ENCODE measurements at regions not wholly inside any gene's neighbourhood (a gene's known extent, or its start where the extent isn't known, plus 50 kb on each side); places are given as distances from the start of the nearest gene placed in this dataset.

DNA sequence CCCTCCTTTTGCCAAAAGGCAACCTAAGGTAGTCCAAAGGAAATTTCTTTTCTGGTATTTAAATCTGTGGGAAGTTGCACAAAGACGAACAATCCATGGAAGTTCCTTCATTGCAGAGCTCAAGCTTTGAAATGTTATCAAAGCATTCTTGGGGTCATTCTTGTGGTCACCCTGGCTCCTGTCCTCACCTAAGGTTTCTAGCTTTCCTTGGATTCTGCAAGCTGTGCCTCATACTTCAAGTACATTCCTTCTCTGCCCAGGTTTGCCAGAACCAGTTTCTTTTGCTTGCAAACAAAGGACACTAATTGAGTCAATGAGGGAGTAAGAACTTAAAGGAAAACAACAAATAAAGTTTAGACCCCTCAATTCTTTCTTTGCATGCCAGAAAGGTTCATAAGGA lies 329.8 kb upstream of the PDZRN3 start:
- TF ChIP-seq, protein P1, sequence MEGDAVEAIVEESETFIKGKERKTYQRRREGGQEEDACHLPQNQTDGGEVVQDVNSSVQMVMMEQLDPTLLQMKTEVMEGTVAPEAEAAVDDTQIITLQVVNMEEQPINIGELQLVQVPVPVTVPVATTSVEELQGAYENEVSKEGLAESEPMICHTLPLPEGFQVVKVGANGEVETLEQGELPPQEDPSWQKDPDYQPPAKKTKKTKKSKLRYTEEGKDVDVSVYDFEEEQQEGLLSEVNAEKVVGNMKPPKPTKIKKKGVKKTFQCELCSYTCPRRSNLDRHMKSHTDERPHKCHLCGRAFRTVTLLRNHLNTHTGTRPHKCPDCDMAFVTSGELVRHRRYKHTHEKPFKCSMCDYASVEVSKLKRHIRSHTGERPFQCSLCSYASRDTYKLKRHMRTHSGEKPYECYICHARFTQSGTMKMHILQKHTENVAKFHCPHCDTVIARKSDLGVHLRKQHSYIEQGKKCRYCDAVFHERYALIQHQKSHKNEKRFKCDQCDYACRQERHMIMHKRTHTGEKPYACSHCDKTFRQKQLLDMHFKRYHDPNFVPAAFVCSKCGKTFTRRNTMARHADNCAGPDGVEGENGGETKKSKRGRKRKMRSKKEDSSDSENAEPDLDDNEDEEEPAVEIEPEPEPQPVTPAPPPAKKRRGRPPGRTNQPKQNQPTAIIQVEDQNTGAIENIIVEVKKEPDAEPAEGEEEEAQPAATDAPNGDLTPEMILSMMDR (conservative IDR thresholded peaks at IDR 0.05; ENCODE audit: low read depth, low read length) = no peak
- no peak for TF ChIP-seq EZH2 (IDR thresholded peaks at IDR 0.05; ENCODE audit: borderline replicate concordance, low read depth, low read length, poor library complexity, severe bottlenecking)
